Left renal cortex interstitium (tissue), 4 donors: ENCODE measurements at regions not wholly inside any gene's neighbourhood (a gene's known extent, or its start where the extent isn't known, plus 50 kb on each side); places are given as distances from the start of the nearest gene placed in this dataset.

ENCODE experiments used
- DNase-seq, 4 donors: peaks; one replicate each; pipeline ENCODE4 v3.0.0-alpha.2; 2013; ENCODE audit warnings: low read depth in 4 of 4, low spot score in 2 of 4, missing footprints in 1 of 4

- no peak for DNase-seq
Measured at GRCh38 chr5:115414406-115415142, 118.1 kb upstream of the CCDC112 start.

- DNase-seq = no peak
Measured at GRCh38 chr5:115413651-115414050, 117.2 kb upstream of the CCDC112 start.

GRCh38 chr5:115409094-115409493 is 112.6 kb upstream of the CCDC112 start:
- no peak for DNase-seq

- no peak for DNase-seq
Measured at GRCh38 chr5:115402822-115403577, 106.5 kb upstream of the CCDC112 start.

- no peak for DNase-seq
Measured at GRCh38 chr5:115402092-115402491, 105.6 kb upstream of the CCDC112 start.

- no peak for DNase-seq
Measured at GRCh38 chr5:115398719-115399118, 102.3 kb upstream of the CCDC112 start.

GRCh38 chr5:115396688-115397087 is 100.2 kb upstream of the CCDC112 start:
- no peak for DNase-seq

- DNase-seq = no peak
Measured at GRCh38 chr5:115396081-115396480, 99.6 kb upstream of the CCDC112 start.

- no peak for DNase-seq
Measured at GRCh38 chr5:115394531-115394930, 98.1 kb upstream of the CCDC112 start.

GRCh38 chr5:115393239-115393638 is 96.8 kb upstream of the CCDC112 start:
- DNase-seq = no peak

GRCh38 chr5:115392611-115393010 is 96.2 kb upstream of the CCDC112 start:
- no peak for DNase-seq

GRCh38 chr5:115391780-115392179 is 95.3 kb upstream of the CCDC112 start:
- DNase-seq = no peak

- no peak for DNase-seq
Measured at GRCh38 chr5:115389799-115390382, 93.4 kb upstream of the CCDC112 start.

GRCh38 chr5:115389034-115389798 is 92.8 kb upstream of the CCDC112 start:
- no peak for DNase-seq

- no peak for DNase-seq
Measured at GRCh38 chr5:115388240-115388639, 91.8 kb upstream of the CCDC112 start.

GRCh38 chr5:115387816-115388215 is 91.4 kb upstream of the CCDC112 start:
- no peak for DNase-seq

- no peak for DNase-seq
Measured at GRCh38 chr5:115386657-115387056, 90.2 kb upstream of the CCDC112 start.

- no peak for DNase-seq
Measured at GRCh38 chr5:115384587-115385375, 88.3 kb upstream of the CCDC112 start.

- no peak for DNase-seq
Measured at GRCh38 chr5:115382989-115383388, 86.5 kb upstream of the CCDC112 start.
